Testis (tissue), 2 donors: ENCODE measurements at regions not wholly inside any gene's neighbourhood (a gene's known extent, or its start where the extent isn't known, plus 50 kb on each side); places are given as distances from the start of the nearest gene placed in this dataset.

Experiments
- DNase-seq: peaks from one replicate; pipeline ENCODE4 v3.0.0-alpha.2; 2019
- H3K27ac ChIP-seq, 2 donors: fragments of 200-600 bp; sonication (generic); one replicate each; pipeline ENCODE4 v1.5.1; 2019
- H3K27me3 ChIP-seq: fragments of 200-600 bp; sonication (generic); one replicate; pipeline ENCODE4 v1.5.1; 2019
- H3K36me3 ChIP-seq: fragments of 200-600 bp; sonication (generic); one replicate; pipeline ENCODE4 v1.5.1; 2017; ENCODE audit warnings: low read depth; ENCODE audit errors: missing control alignments
- H3K4me1 ChIP-seq: fragments of 200-600 bp; sonication (generic); one replicate; pipeline ENCODE4 v1.5.1; 2019
- H3K4me3 ChIP-seq, 2 donors: fragments of 200-600 bp; sonication (generic); one replicate each; pipeline ENCODE4 v1.5.1; 2017 to 2019
- H3K9me3 ChIP-seq: fragments of 200-600 bp; sonication (generic); one replicate; pipeline ENCODE4 v1.5.1; 2017
- CTCF ChIP-seq, 3 experiments: fragments of 450-650 bp in 2 of 3; fragments of 200-600 bp in 1 of 3; sonication (generic) in 1 of 3; IDR thresholded peaks; one replicate each; pipeline ENCODE4 v1.5.1; 2016 to 2019; ENCODE audit warnings: antibody characterized with exemption in 3 of 3, mild to moderate bottlenecking in 2 of 3, moderate library complexity in 1 of 3
- POLR2A ChIP-seq: fragments of 450-650 bp; IDR thresholded peaks from one replicate; pipeline ENCODE4 v1.6.1; 2017; ENCODE audit warnings: antibody characterized with exemption, mild to moderate bottlenecking, moderate library complexity
- WGBS, 2 donors: methylation state at CpG; one replicate each; pipeline ENCODE4 v1.1.5; 2018; 5-methylcytosine and 5-hydroxymethylcytosine counted together
- intact Hi-C: fragments of 100-400 bp; cut with DNase I; formaldehyde crosslinking; loops from one replicate; pipeline ENCODE4 v1.15.1; 2023; ENCODE audit warnings: low total_unique reads

- no peak for TF ChIP-seq POLR2A
- no peak for TF ChIP-seq CTCF (IDR thresholded peaks at IDR 0.05)
- WGBS, 2 donors = 92 to 96% methylated on average over 2 of the region's 2 CpGs
- no peak for DNase-seq
- H3K4me3 ChIP-seq = no peak overlapping the region
- no peaks in the 10 kb centered on the region for H3K4me1 ChIP-seq
- no peaks in the 10 kb centered on the region for H3K9me3 ChIP-seq
- no peak overlapping the region for H3K27ac ChIP-seq
- H3K27me3 ChIP-seq = no peaks in the 10 kb centered on the region
- H3K36me3 ChIP-seq = no peaks in the 10 kb centered on the region
- intact Hi-C loops = no loop called here
These were observed 61.7 kb upstream of the ARID2 start for GRCh38 chr12:45667761-45668160.

GRCh38 chr12:45668641-45669040, 60.9 kb upstream of the ARID2 start:
- no peaks in the 10 kb centered on the region for H3K27me3 ChIP-seq
- no peak overlapping the region for H3K4me3 ChIP-seq
- DNase-seq = no peak
- H3K9me3 ChIP-seq = no peaks in the 10 kb centered on the region
- 35 to 40% methylated on average over 1 of the region's 1 CpG for WGBS, 2 donors
- H3K36me3 ChIP-seq = no peaks in the 10 kb centered on the region
- no peak for TF ChIP-seq POLR2A
- TF ChIP-seq CTCF (IDR thresholded peaks at IDR 0.05) = no peak
- intact Hi-C loops = no loop called here
- no peak overlapping the region for H3K27ac ChIP-seq
- H3K4me1 ChIP-seq = no peaks in the 10 kb centered on the region

- DNase-seq = no peak
- Histone ChIP-seq H3K4me1 (no peaks in the 10 kb centered on the region), H3K27ac (no peak overlapping the region), H3K27me3 (no peaks in the 10 kb centered on the region), H3K4me3 (no peak overlapping the region), H3K9me3 (no peaks in the 10 kb centered on the region), H3K36me3 (no peaks in the 10 kb centered on the region)
- WGBS, 2 donors = 67 to 68% methylated on average over 1 of the region's 1 CpG
- intact Hi-C loops = no loop called here
- TF ChIP-seq POLR2A (no peak), CTCF (IDR thresholded peaks at IDR 0.05) (no peak)
These were observed 60.4 kb upstream of the ARID2 start for GRCh38 chr12:45669093-45669492.

GRCh38 chr12:45669792-45670191, 59.7 kb upstream of the ARID2 start:
- WGBS, 2 donors = 61 to 82% methylated on average over 2 of the region's 2 CpGs
- TF ChIP-seq POLR2A = no peak
- TF ChIP-seq CTCF (IDR thresholded peaks at IDR 0.05) = no peak
- Histone ChIP-seq H3K36me3 (no peaks in the 10 kb centered on the region), H3K9me3 (no peaks in the 10 kb centered on the region), H3K4me1 (no peaks in the 10 kb centered on the region), H3K27ac (no peak overlapping the region), H3K27me3 (no peaks in the 10 kb centered on the region), H3K4me3 (no peak overlapping the region)
- intact Hi-C loops = no loop called here
- DNase-seq = no peak

- Histone ChIP-seq H3K9me3 (no peaks in the 10 kb centered on the region), H3K27me3 (no peaks in the 10 kb centered on the region), H3K4me1 (no peaks in the 10 kb centered on the region), H3K27ac (no peak overlapping the region), H3K4me3 (no peak overlapping the region), H3K36me3 (no peaks in the 10 kb centered on the region)
- no peak for DNase-seq
- TF ChIP-seq CTCF (IDR thresholded peaks at IDR 0.05) = no peak
- TF ChIP-seq POLR2A = no peak
- WGBS, 2 donors = 86 to 92% methylated on average over 5 of the region's 5 CpGs
- intact Hi-C loops = no loop called here
These were observed 59.0 kb upstream of the ARID2 start for GRCh38 chr12:45670346-45671065.
